SK-N-SH treated with all-trans-retinoic acid at 6 μM for 48 hours (cell line): ENCODE measurements at regions not wholly inside any gene's neighbourhood (a gene's known extent, or its start where the extent isn't known, plus 50 kb on each side); places are given as distances from the start of the nearest gene placed in this dataset.
"Not testable (repeated sequence)": the region's sequence is repeated elsewhere in the genome, so short reads cannot be mapped to it uniquely, and the experiment has no call there.

Source experiments
- CSDC2 ChIP-seq: fragments of 250-450 bp; sonication (Bioruptor Pico); IDR thresholded peaks from 2 replicates; pipeline ENCODE4 v1.5.0; 2020; ENCODE audit warnings: mild to moderate bottlenecking, moderate library complexity
- CSRNP3 ChIP-seq: fragments of 250-450 bp; sonication (Bioruptor Pico); IDR thresholded peaks from 2 replicates; pipeline ENCODE4 v1.5.1; 2021; ENCODE audit warnings: mild to moderate bottlenecking, moderate library complexity
- ISL1 ChIP-seq: fragments of 250-450 bp; sonication (Bioruptor Pico); IDR thresholded peaks from 2 replicates; pipeline ENCODE4 v2.1.2; 2022; ENCODE audit warnings: mild to moderate bottlenecking, moderate library complexity
- PATZ1 ChIP-seq: fragments of 250-450 bp; sonication (Bioruptor Pico); IDR thresholded peaks from 2 replicates; pipeline ENCODE4 v1.8.0; 2020; ENCODE audit warnings: mild to moderate bottlenecking, moderate library complexity, borderline replicate concordance
- POU6F1 ChIP-seq: fragments of 250-450 bp; sonication (Bioruptor Pico); IDR thresholded peaks from 2 replicates; pipeline ENCODE4 v1.8.0; 2021; ENCODE audit warnings: low read depth, mild to moderate bottlenecking, moderate library complexity, borderline replicate concordance
- RARB ChIP-seq: fragments of 250-450 bp; sonication (Bioruptor Pico); IDR thresholded peaks from 2 replicates; pipeline ENCODE4 v1.8.0; 2021; ENCODE audit warnings: mild to moderate bottlenecking, moderate library complexity
- ZC3H10 ChIP-seq: fragments of 250-450 bp; sonication (Bioruptor Pico); IDR thresholded peaks from 2 replicates; pipeline ENCODE4 v1.5.1; 2021; ENCODE audit warnings: mild to moderate bottlenecking, moderate library complexity

GRCh38 chr15:21013308-21013707 lies 147.2 kb upstream of the POTEB2 start:
- TF ChIP-seq PATZ1; ISL1 (CRISPR knock-in tag); CSDC2; ZC3H10 (CRISPR knock-in tag); POU6F1 (CRISPR knock-in tag); CSRNP3 (CRISPR knock-in tag); RARB: not testable (repeated sequence)
